H9 (cell line): ENCODE measurements at regions not wholly inside any gene's neighbourhood (a gene's known extent, or its start where the extent isn't known, plus 50 kb on each side); places are given as distances from the start of the nearest gene placed in this dataset.

Experiments
- DNase-seq: peaks from one replicate; pipeline ENCODE4 v3.0.0-alpha.2; 2017
- H2AFZ ChIP-seq: one replicate; pipeline ENCODE4 v1.6.1; 2013; ENCODE audit warnings: mild to moderate bottlenecking, low read length, control low read depth, moderate library complexity
- H2AK5ac ChIP-seq: 2 replicates; pipeline ENCODE4 v1.6.1; 2013; ENCODE audit warnings: low read length, control low read depth, mixed read lengths; ENCODE audit not compliant: insufficient read length
- H2BK120ac ChIP-seq: one replicate; pipeline ENCODE4 v1.6.1; 2013; ENCODE audit warnings: low read depth, mild to moderate bottlenecking, low read length, control low read depth, inconsistent platforms; ENCODE audit not compliant: poor library complexity, severe bottlenecking
- H2BK12ac ChIP-seq: 2 replicates; pipeline ENCODE4 v1.6.1; 2013; ENCODE audit warnings: low read length, control low read depth, mixed read lengths, low read depth; ENCODE audit not compliant: insufficient read length
- H2BK15ac ChIP-seq: 2 replicates; pipeline ENCODE4 v1.6.1; 2013; ENCODE audit warnings: low read depth, low read length, control low read depth
- H2BK20ac ChIP-seq: one replicate; pipeline ENCODE4 v1.6.1; 2013; ENCODE audit warnings: low read depth, mild to moderate bottlenecking, low read length, control low read depth, inconsistent platforms; ENCODE audit not compliant: poor library complexity, severe bottlenecking
- H2BK5ac ChIP-seq: 2 replicates; pipeline ENCODE4 v1.6.1; 2013; ENCODE audit warnings: low read length, control low read depth, mixed read lengths; ENCODE audit not compliant: insufficient read length
- H3K14ac ChIP-seq: 2 replicates; pipeline ENCODE4 v1.6.1; 2013; ENCODE audit warnings: low read length, control low read depth; ENCODE audit not compliant: insufficient read depth
- H3K18ac ChIP-seq: 2 replicates; pipeline ENCODE4 v1.6.1; 2013; ENCODE audit warnings: low read depth, mild to moderate bottlenecking, mixed read lengths, low read length, control low read depth; ENCODE audit not compliant: insufficient read length
- H3K23ac ChIP-seq: 2 replicates; pipeline ENCODE4 v1.6.1; 2013; ENCODE audit warnings: low read length, control low read depth, mixed read lengths, low read depth; ENCODE audit not compliant: insufficient read length
- H3K23me2 ChIP-seq: 2 replicates; pipeline ENCODE4 v1.6.1; 2013; ENCODE audit warnings: low read depth, mild to moderate bottlenecking, mixed read lengths, low read length, control low read depth; ENCODE audit not compliant: insufficient read length, poor library complexity, severe bottlenecking
- H3K27ac ChIP-seq: 2 replicates; pipeline ENCODE4 v1.5.1; 2013; ENCODE audit warnings: low read length, control low read depth, mixed read lengths, low read depth; ENCODE audit not compliant: insufficient read length
- H3K27me3 ChIP-seq: 2 replicates; pipeline ENCODE4 v1.6.1; 2013; ENCODE audit warnings: low read length, control low read depth, inconsistent platforms; ENCODE audit not compliant: insufficient read depth
- H3K4ac ChIP-seq: 2 replicates; pipeline ENCODE4 v1.6.1; 2013; ENCODE audit warnings: low read depth, mild to moderate bottlenecking, control low read depth, inconsistent platforms, low read length, moderate library complexity
- H3K4me1 ChIP-seq: 2 replicates; pipeline ENCODE4 v1.6.1; 2013; ENCODE audit warnings: low read length, control low read depth, inconsistent platforms; ENCODE audit not compliant: insufficient read depth
- H3K4me2 ChIP-seq: 2 replicates; pipeline ENCODE4 v1.6.1; 2013; ENCODE audit warnings: low read length, control low read depth, mixed read lengths; ENCODE audit not compliant: insufficient read length, insufficient read depth
- H3K56ac ChIP-seq: 2 replicates; pipeline ENCODE4 v1.6.1; 2013; ENCODE audit warnings: low read depth, mild to moderate bottlenecking, mixed read lengths, low read length, control low read depth; ENCODE audit not compliant: insufficient read length
- H3K79me1 ChIP-seq: 2 replicates; pipeline ENCODE4 v1.6.1; 2013; ENCODE audit warnings: low read depth, mild to moderate bottlenecking, moderate library complexity, low read length, control low read depth, inconsistent platforms; ENCODE audit not compliant: insufficient read depth, poor library complexity, severe bottlenecking
- H3K79me2 ChIP-seq: 2 replicates; pipeline ENCODE4 v1.6.1; 2013; ENCODE audit warnings: low read length, control low read depth, inconsistent platforms; ENCODE audit not compliant: insufficient read depth
- H3K9ac ChIP-seq: 2 replicates; pipeline ENCODE4 v1.6.1; 2013; ENCODE audit warnings: low read length, control low read depth, mixed read lengths; ENCODE audit not compliant: insufficient read length; ENCODE audit errors: extremely low read depth
- H3K9me3 ChIP-seq: one replicate; pipeline ENCODE4 v1.6.1; 2013; ENCODE audit warnings: low read depth, low read length, inconsistent platforms; ENCODE audit not compliant: control insufficient read depth
- H3T11ph ChIP-seq: one replicate; pipeline ENCODE4 v1.6.1; 2013; ENCODE audit warnings: mild to moderate bottlenecking, low read length, control low read depth, inconsistent platforms
- H4K20me1 ChIP-seq: one replicate; pipeline ENCODE4 v1.6.1; 2013; ENCODE audit not compliant: control insufficient read depth, insufficient read length, insufficient read depth
- H4K5ac ChIP-seq: 2 replicates; pipeline ENCODE4 v1.6.1; 2013; ENCODE audit warnings: low read depth, mild to moderate bottlenecking, mixed read lengths, low read length, control low read depth; ENCODE audit not compliant: insufficient read length
- H4K8ac ChIP-seq: replicated peaks from 2 replicates; pipeline ENCODE4 v1.6.1; 2013; ENCODE audit warnings: low read length, control low read depth, mixed read lengths, low read depth; ENCODE audit not compliant: insufficient read length
- H4K91ac ChIP-seq: 2 replicates; pipeline ENCODE4 v1.6.1; 2013; ENCODE audit warnings: low read depth, mild to moderate bottlenecking, moderate library complexity, mixed read lengths, low read length, control low read depth; ENCODE audit not compliant: insufficient read length
- H3K27ac Mint-ChIP-seq, 3 experiments: 2 replicates in 2 of 3; 3 replicates in 1 of 3; pipeline ENCODE4 v1.8.0; 2020 to 2021; ENCODE audit warnings: mixed read lengths in 3 of 3, mild to moderate bottlenecking in 1 of 3, moderate library complexity in 1 of 3
- H3K27me3 Mint-ChIP-seq: 2 replicates; pipeline ENCODE4 v1.8.0; 2021; ENCODE audit warnings: low read depth, mild to moderate bottlenecking, moderate library complexity, mixed read lengths
- H3K36me3 Mint-ChIP-seq, 3 experiments: 2 replicates in 2 of 3; 3 replicates in 1 of 3; pipeline ENCODE4 v1.8.0; 2020 to 2021; ENCODE audit warnings: low read depth in 3 of 3, mixed read lengths in 3 of 3; ENCODE audit not compliant: insufficient read depth in 1 of 3
- H3K4me1 Mint-ChIP-seq, 2 experiments: 2 replicates each; pipeline ENCODE4 v1.8.0; 2020; ENCODE audit warnings: mixed read lengths in 2 of 2
- H3K4me3 Mint-ChIP-seq, 2 experiments: 2 replicates in 1 of 2; 3 replicates in 1 of 2; pipeline ENCODE4 v1.8.0; 2020 to 2021; ENCODE audit warnings: mild to moderate bottlenecking in 2 of 2, mixed read lengths in 2 of 2, moderate library complexity in 1 of 2
- H3K9me3 Mint-ChIP-seq, 2 experiments: 2 replicates in 1 of 2; 3 replicates in 1 of 2; pipeline ENCODE4 v1.8.0; 2020; ENCODE audit warnings: mild to moderate bottlenecking in 2 of 2, mixed read lengths in 2 of 2, moderate library complexity in 1 of 2
- CTCF ChIP-seq: fragments of 200-600 bp; sonication (generic); conservative IDR thresholded peaks from 3 replicates; pipeline ENCODE4 v1.8.0; 2021; ENCODE audit warnings: antibody characterized with exemption, mild to moderate bottlenecking
- WGBS: extraction: QIAGEN DNeasy Blood & Tissue Kit; methylation state at CpG from one replicate; pipeline ENCODE4 v1.1.7; 2013; ENCODE audit warnings: missing lambda C conversion rate, low lambda C conversion rate, mixed read lengths; ENCODE audit not compliant: insufficient read length; ENCODE audit errors: extremely low coverage; 5-methylcytosine and 5-hydroxymethylcytosine counted together

GRCh38 chr1:223009406-223009805 lies 133.6 kb downstream of the TLR5 start:
- Histone ChIP-seq H2BK20ac (no peak overlapping the region), H3K27me3 (no peaks in the 10 kb centered on the region; the same call in 1 of the 2 replicates), H3K23ac (no peak overlapping the region), H3K56ac (no peak overlapping the region), H4K91ac (no peak overlapping the region), H3K9me3 (no peaks in the 10 kb centered on the region), H2BK5ac (no peak overlapping the region), H3K79me2 (no peaks in the 10 kb centered on the region), H2AFZ (no peak overlapping the region), H4K20me1 (no peaks in the 10 kb centered on the region), H3T11ph (no peak overlapping the region), H3K27ac (no peak overlapping the region), H3K79me1 (no peaks in the 10 kb centered on the region), H2BK12ac (no peak overlapping the region), H2BK120ac (no peak overlapping the region), H3K23me2 (no peaks in the 10 kb centered on the region), H4K8ac (no peak overlapping the region), H3K14ac (no peak overlapping the region), H3K9ac (no peak overlapping the region), H3K18ac (no peak overlapping the region), H4K5ac (no peak overlapping the region), H2BK15ac (no peak overlapping the region), H3K4me1 (peaks cover 16% of the 10 kb centered on the region; the same call in 1 of the 2 replicates), H3K4ac (no peak overlapping the region), H2AK5ac (no peak overlapping the region), H3K4me2 (no peak overlapping the region)
- Mint-ChIP-seq H3K4me3 (no peak overlapping the region), H3K27me3 (peaks cover 4% of the 10 kb centered on the region), H3K9me3 (no peaks in the 10 kb centered on the region), H3K27ac (peak overlapping the region in 2 of 3 experiments; percentile 12 to 71; a peak in 3 of 7 replicates), H3K4me1 (peaks cover 51 to 61% of the 10 kb centered on the region in 2 experiments), H3K36me3 (peaks cover 13 to 16% (median 14%) of the 10 kb centered on the region in 3 experiments)
- no peak for DNase-seq
- TF ChIP-seq CTCF = no peak
- no CpG with 5 or more reads among the region's 3 CpGs for WGBS
